ENCODE measurements at regions not wholly inside any gene's neighbourhood (a gene's known extent, or its start where the extent isn't known, plus 50 kb on each side); places are given as distances from the start of the nearest gene placed in this dataset.

- intact Hi-C loops (cut with DNase I): no loop called here
- Histone ChIP-seq H3K4me1 (no peaks in the 10 kb centered on the region), H3K27me3 (no peaks in the 10 kb centered on the region), H3K9me3 (no peaks in the 10 kb centered on the region), H3K36me3 (no peaks in the 10 kb centered on the region), H3K4me3 (replicated peaks in 1 of 3) (no peak overlapping the region), H3K27ac (no peak overlapping the region)
- WGBS, 2 donors: 80 to 96% methylated on average over 5 to 6 of the region's 6 CpGs
- no peak for DNase-seq
- no peak for TF ChIP-seq POLR2A (IDR thresholded peaks at IDR 0.05)
- TF ChIP-seq, protein P1, sequence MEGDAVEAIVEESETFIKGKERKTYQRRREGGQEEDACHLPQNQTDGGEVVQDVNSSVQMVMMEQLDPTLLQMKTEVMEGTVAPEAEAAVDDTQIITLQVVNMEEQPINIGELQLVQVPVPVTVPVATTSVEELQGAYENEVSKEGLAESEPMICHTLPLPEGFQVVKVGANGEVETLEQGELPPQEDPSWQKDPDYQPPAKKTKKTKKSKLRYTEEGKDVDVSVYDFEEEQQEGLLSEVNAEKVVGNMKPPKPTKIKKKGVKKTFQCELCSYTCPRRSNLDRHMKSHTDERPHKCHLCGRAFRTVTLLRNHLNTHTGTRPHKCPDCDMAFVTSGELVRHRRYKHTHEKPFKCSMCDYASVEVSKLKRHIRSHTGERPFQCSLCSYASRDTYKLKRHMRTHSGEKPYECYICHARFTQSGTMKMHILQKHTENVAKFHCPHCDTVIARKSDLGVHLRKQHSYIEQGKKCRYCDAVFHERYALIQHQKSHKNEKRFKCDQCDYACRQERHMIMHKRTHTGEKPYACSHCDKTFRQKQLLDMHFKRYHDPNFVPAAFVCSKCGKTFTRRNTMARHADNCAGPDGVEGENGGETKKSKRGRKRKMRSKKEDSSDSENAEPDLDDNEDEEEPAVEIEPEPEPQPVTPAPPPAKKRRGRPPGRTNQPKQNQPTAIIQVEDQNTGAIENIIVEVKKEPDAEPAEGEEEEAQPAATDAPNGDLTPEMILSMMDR (IDR thresholded peaks at IDR 0.05): no peak
These were observed 262.6 kb upstream of the HS6ST1 start for GRCh38 chr2:128580988-128581848.

GRCh38 chr2:128581849-128582244 is 263.2 kb upstream of the HS6ST1 start:
- Histone ChIP-seq H3K27me3 (no peaks in the 10 kb centered on the region), H3K4me3 (replicated peaks in 1 of 3) (no peak overlapping the region), H3K9me3 (no peaks in the 10 kb centered on the region), H3K36me3 (no peaks in the 10 kb centered on the region), H3K27ac (no peak overlapping the region), H3K4me1 (no peaks in the 10 kb centered on the region)
- 88 to 94% methylated on average over 2 of the region's 2 CpGs for WGBS, 2 donors
- intact Hi-C loops (cut with DNase I): no loop called here
- TF ChIP-seq, protein P1 (IDR thresholded peaks at IDR 0.05): no peak
- no peak for TF ChIP-seq POLR2A (IDR thresholded peaks at IDR 0.05)
- no peak for DNase-seq

DNA sequence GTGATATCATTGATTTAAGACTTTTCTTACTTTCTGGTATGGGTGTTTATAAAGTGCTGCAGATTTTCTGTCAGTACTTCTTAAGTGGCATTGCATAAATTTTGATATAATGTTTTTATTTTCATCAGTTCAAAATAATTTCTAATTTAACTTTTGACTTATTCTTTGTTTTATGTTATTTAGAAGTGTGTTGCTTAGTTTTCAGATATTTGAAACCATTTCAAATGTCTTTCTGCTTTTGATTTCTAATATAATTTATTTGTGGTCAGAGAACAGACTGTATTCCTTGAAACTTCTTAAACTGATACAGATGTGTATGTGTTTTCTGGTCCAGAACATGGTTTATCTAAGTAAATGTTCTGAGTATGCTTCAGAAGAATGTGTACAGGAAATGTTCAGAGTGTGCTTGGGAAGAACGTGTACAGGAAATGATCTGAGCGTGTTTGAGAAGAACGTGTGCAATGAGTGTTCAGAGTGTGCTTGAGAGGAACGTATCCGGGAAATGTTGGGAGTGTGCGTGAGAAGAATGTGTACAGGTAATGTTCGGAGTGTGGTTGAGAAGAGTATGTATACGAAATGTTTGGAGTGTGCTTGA is 265.7 kb upstream of the HS6ST1 start:
- no peak for DNase-seq
- TF ChIP-seq, protein P1 (IDR thresholded peaks at IDR 0.05): no peak
- no peak for TF ChIP-seq POLR2A (IDR thresholded peaks at IDR 0.05)
- intact Hi-C loops (cut with DNase I): no loop called here
- WGBS, 2 donors: 34 to 39% methylated on average over 8 of the region's 8 CpGs
- H3K4me1 ChIP-seq: no peaks in the 10 kb centered on the region
- no peak overlapping the region for H3K4me3 ChIP-seq (replicated peaks in 1 of 3)
- H3K27ac ChIP-seq: no peak overlapping the region
- no peaks in the 10 kb centered on the region for H3K9me3 ChIP-seq
- H3K36me3 ChIP-seq: no peaks in the 10 kb centered on the region
- H3K27me3 ChIP-seq: no peaks in the 10 kb centered on the region

GRCh38 chr2:128585706-128586105 is 267.0 kb upstream of the HS6ST1 start:
- WGBS, 2 donors: 98% methylated on average over 3 of the region's 3 CpGs
- no peak overlapping the region for H3K4me3 ChIP-seq (replicated peaks in 1 of 3)
- H3K27ac ChIP-seq: no peak overlapping the region
- intact Hi-C loops (cut with DNase I): no loop called here
- H3K36me3 ChIP-seq: no peaks in the 10 kb centered on the region
- no peaks in the 10 kb centered on the region for H3K4me1 ChIP-seq
- no peaks in the 10 kb centered on the region for H3K27me3 ChIP-seq
- DNase-seq: no peak
- TF ChIP-seq, protein P1 (IDR thresholded peaks at IDR 0.05): no peak
- no peak for TF ChIP-seq POLR2A (IDR thresholded peaks at IDR 0.05)
- no peaks in the 10 kb centered on the region for H3K9me3 ChIP-seq

GRCh38 chr2:128589681-128590080 is 271.0 kb upstream of the HS6ST1 start:
- Histone ChIP-seq H3K4me3 (replicated peaks in 1 of 3) (no peak overlapping the region), H3K9me3 (no peaks in the 10 kb centered on the region), H3K27ac (no peak overlapping the region), H3K27me3 (no peaks in the 10 kb centered on the region), H3K4me1 (no peaks in the 10 kb centered on the region), H3K36me3 (no peaks in the 10 kb centered on the region)
- 89 to 91% methylated on average over 6 of the region's 6 CpGs for WGBS, 2 donors
- no peak for TF ChIP-seq POLR2A (IDR thresholded peaks at IDR 0.05)
- TF ChIP-seq, protein P1 (IDR thresholded peaks at IDR 0.05): no peak
- intact Hi-C loops (cut with DNase I): no loop called here
- DNase-seq: no peak

All from thyroid gland (tissue), 4 donors.